GM19455 (cell line): ENCODE measurements at regions not wholly inside any gene's neighbourhood (a gene's known extent, or its start where the extent isn't known, plus 50 kb on each side); places are given as distances from the start of the nearest gene placed in this dataset.

Experiments used
- ATAC-seq: cut with Tn5 transposase; IDR thresholded peaks from one replicate; pipeline ENCODE4 v1.9.1; 2021; ENCODE audit not compliant: unreplicated experiment

GRCh38 chrX:39950018-39950688 lies 147.6 kb downstream of the BCOR start:
- ATAC-seq, result no peak

- ATAC-seq, result no peak
Observed at GRCh38 chrX:39952989-39953388, 144.8 kb downstream of the BCOR start.

GRCh38 chrX:39953879-39954278 lies 143.9 kb downstream of the BCOR start:
- ATAC-seq, result no peak

GRCh38 chrX:39954851-39955250 lies 142.9 kb downstream of the BCOR start:
- no peak for ATAC-seq

- no peak for ATAC-seq
Observed at GRCh38 chrX:39955625-39956024, 142.1 kb downstream of the BCOR start.

- ATAC-seq, result no peak
Observed at GRCh38 chrX:39956803-39957394, 140.9 kb downstream of the BCOR start.

- no peak for ATAC-seq
Observed at GRCh38 chrX:39957816-39958566, 139.8 kb downstream of the BCOR start.

DNA sequence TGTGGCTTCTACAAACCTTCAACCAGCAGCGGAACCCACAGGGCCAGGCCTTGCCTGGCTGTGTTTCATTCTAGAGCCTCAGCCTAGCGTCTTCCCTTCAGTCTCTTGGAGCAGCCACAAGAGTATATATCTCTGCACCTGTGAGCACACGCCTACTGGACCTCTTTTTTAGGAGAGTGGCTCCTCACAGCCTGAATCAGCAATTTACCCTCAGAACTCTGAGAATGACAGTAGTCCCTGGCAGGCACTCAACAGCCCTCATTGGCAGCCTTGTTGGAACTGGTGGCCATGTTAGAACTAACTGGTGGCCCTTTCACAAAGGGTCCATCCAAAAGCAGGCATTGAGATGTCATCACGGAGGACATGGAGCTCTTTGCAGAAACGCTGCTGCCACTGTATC lies 138.9 kb downstream of the BCOR start:
- ATAC-seq, result no peak

- ATAC-seq, result no peak
Observed at GRCh38 chrX:39960219-39960618, 137.5 kb downstream of the BCOR start.

GRCh38 chrX:39961441-39961840 lies 136.3 kb downstream of the BCOR start:
- ATAC-seq, result no peak

GRCh38 chrX:39965051-39965573 lies 132.6 kb downstream of the BCOR start:
- ATAC-seq, result no peak

- no peak for ATAC-seq
Observed at GRCh38 chrX:39966176-39966575, 131.6 kb downstream of the BCOR start.

DNA sequence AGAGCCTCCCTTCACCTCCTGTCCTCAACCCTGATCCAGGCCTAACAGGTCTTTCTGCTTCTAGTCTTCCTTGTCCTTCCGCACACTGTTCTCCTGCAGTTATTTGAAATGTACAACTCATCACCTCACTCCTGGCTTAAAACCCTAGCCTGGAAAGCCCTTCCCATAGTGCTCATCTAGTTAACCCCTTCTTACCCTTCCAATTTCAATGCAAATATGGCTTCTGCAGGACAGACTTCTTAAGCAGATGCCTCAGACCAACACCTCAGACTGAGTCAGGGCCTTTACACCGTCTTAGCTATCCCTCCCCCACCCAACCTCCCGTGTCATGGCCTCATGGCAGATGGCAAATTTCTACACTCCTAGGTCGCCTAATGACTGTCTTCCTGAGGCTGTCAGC lies 130.4 kb downstream of the BCOR start:
- no peak for ATAC-seq

DNA sequence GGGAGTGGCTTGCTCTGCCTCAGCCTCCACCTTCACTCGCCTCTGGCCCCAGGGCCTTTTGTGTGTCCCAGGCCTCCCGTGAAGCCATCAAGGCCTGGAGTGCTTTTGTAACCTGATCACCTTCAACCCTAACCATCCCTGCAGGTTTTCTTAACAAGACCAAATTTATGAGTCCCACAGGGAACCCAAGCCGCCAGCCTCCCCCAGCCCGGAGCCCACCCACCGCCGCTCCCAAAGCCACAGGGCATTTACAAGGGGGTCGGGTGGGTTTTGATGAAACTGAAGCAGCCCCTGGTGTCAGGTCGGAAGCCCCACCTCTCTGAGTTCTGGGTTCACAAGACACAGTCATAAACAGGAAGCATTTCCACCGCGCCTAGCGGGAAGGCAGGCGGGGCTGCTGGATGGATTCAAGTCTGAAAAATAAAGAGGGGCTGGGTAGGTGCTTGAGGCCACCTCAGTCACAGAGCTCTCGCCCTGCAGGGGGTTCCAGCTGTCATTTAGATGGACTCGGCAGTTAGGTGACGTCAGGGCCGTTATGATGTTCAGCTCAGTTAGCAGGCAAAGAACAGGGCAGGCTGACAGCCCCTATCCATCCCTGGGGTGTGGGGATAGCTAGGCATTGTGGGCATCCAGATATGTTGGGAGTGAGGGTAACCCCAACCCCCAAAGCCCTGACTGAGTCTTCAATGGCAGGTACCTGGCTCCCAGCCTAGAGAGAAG lies 128.5 kb downstream of the BCOR start:
- ATAC-seq, result no peak

GRCh38 chrX:39969819-39970504 lies 127.8 kb downstream of the BCOR start:
- ATAC-seq, result no peak

DNA sequence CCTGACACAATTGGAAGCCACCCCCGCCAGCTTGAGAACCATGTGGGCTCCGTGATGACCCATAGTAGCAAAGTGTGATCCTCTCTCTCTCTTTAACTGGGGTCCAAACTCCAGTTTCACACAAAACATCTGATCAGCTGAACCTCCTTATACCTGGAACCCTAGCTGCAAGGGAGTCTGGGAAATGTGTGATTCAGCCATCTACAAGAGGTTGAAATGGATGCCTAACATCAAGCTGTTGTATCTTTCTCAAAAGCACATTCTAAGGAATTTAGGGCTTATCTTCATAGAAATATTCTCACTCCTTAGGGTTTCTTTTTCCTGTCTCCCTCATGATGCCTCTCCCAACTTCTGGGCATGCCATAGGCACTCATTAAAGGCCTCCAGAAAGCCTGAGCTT lies 126.0 kb downstream of the BCOR start:
- no peak for ATAC-seq

- ATAC-seq, result no peak
Observed at GRCh38 chrX:39972340-39972739, 125.4 kb downstream of the BCOR start.

DNA sequence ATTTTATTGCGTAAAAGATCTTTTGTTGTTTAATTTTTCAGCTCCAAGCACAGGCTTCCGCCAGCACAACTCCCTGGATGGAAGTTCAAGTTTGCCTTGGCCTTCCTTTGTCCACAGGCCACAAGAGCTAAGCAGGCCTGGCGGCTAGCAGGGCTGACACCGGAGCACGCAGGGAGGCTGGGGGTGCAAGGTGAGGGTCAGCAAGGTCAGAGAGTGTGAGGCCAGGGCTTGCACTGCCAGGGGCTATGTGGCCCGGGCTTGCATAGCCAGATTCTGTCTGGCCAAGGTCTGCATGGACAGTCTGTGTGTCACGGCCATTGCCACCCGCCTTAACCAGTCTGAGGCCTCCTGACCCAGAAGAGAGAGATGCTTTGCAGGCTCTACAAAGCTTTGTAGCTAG lies 123.9 kb downstream of the BCOR start:
- ATAC-seq, result no peak

DNA sequence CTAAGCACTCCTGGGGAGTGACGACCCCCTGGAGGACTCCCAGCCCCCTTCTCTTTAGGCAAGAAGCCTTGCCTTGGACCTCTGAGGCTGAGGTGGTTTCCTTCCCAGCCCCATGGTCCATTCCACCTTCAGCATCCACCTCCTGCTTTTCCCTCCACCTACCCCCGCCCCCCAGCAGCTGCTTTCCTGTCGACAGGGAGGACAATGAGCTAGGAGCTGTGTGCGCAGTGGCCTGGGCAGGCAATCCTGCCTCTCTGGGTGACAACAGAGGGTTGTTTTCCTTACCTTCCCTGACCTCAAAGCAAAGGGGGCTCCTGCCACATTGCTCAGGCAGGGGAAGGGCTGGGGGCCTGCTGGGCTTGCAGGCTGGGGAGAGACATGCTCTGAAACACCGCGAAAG lies 123.5 kb downstream of the BCOR start:
- ATAC-seq, result no peak

GRCh38 chrX:39975101-39975925 lies 122.4 kb downstream of the BCOR start:
- ATAC-seq, result no peak
